ENCODE measurements at regions not wholly inside any gene's neighbourhood (a gene's known extent, or its start where the extent isn't known, plus 50 kb on each side); places are given as distances from the start of the nearest gene placed in this dataset.

DNA sequence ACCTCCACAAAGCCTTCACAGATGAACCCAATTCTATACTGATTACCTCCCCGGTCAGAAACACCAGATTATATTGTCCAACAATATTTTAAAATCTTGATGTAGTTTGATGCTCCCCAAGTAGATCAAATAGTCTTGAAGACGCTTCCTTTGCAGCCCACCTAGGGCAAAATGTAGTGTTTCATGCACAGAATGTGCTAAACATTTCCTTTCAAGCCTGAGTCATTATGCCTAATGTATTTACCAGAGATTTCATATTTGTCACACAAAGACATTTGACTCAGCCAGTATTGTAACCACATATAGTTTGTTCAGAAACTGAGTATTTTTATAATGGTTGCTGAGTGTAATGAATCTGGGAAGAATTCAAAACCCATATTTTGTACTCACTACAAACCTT lies 1396.8 kb downstream of the LRRC4C start:
- no peak overlapping the region for H3K4me3 Mint-ChIP-seq
- H3K9me3 Mint-ChIP-seq, result peaks cover 12 to 69% (median 20%) of the 10 kb centered on the region in 6 donors
- DNase-seq, result no peak
- peaks cover 0 to 11% (median 0%) of the 10 kb centered on the region in 3 donors for H3K36me3 Mint-ChIP-seq
- H3K4me1 Mint-ChIP-seq, result no peaks in the 10 kb centered on the region
- H3K27me3 Mint-ChIP-seq (ENCODE audit: low read depth in 3 of 3), result peaks cover 0 to 2% (median 0%) of the 10 kb centered on the region in 3 donors
- H3K27ac Mint-ChIP-seq, result no peak overlapping the region

- Mint-ChIP-seq H3K4me3 (no peak overlapping the region), H3K27me3 (ENCODE audit: low read depth in 3 of 3) (peaks cover 0 to 2% (median 0%) of the 10 kb centered on the region in 3 donors), H3K4me1 (no peaks in the 10 kb centered on the region), H3K27ac (no peak overlapping the region), H3K9me3 (peaks cover 12 to 67% (median 17%) of the 10 kb centered on the region in 6 donors), H3K36me3 (peaks cover 0 to 11% (median 0%) of the 10 kb centered on the region in 3 donors)
- no peak for DNase-seq
These were observed 1398.2 kb downstream of the LRRC4C start for GRCh38 chr11:40061221-40061620.

GRCh38 chr11:40054631-40055030 lies 1404.8 kb downstream of the LRRC4C start:
- Mint-ChIP-seq H3K4me3 (no peak overlapping the region), H3K9me3 (peaks cover 18 to 53% (median 23%) of the 10 kb centered on the region in 6 donors), H3K27me3 (ENCODE audit: low read depth in 3 of 3) (no peaks in the 10 kb centered on the region), H3K36me3 (no peaks in the 10 kb centered on the region), H3K4me1 (no peaks in the 10 kb centered on the region), H3K27ac (no peak overlapping the region)
- no peak for DNase-seq

DNA sequence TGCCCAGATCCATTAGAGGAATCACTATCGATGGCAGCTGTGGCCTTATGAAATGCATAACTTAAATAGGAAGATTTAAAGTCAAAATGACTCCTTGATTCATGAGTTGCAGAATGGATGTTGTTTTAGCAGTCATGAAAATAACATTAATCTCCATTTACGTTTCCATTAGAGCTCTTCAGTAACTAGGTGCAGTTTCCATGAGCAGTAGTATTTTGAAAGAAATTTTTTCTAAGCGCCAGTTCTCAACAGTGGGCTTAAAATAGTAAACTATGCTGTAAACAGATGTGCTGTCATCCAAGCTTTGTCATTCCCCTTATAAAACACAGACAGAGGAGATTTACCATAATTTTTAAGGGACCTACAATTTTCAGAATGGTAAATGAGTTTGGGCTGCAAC lies 1414.1 kb downstream of the LRRC4C start:
- H3K36me3 Mint-ChIP-seq, result no peaks in the 10 kb centered on the region
- no peak overlapping the region for H3K27ac Mint-ChIP-seq
- H3K9me3 Mint-ChIP-seq, result peaks cover 13 to 49% (median 21%) of the 10 kb centered on the region in 6 donors
- no peak overlapping the region for H3K4me3 Mint-ChIP-seq
- H3K27me3 Mint-ChIP-seq (ENCODE audit: low read depth in 3 of 3), result no peaks in the 10 kb centered on the region
- no peaks in the 10 kb centered on the region for H3K4me1 Mint-ChIP-seq
- DNase-seq, result no peak

- H3K4me1 Mint-ChIP-seq, result no peaks in the 10 kb centered on the region
- H3K27ac Mint-ChIP-seq, result no peak overlapping the region
- H3K4me3 Mint-ChIP-seq, result no peak overlapping the region
- peaks cover 18 to 49% (median 29%) of the 10 kb centered on the region in 6 donors for H3K9me3 Mint-ChIP-seq
- DNase-seq, result no peak
- H3K36me3 Mint-ChIP-seq, result no peaks in the 10 kb centered on the region
- no peaks in the 10 kb centered on the region for H3K27me3 Mint-ChIP-seq (ENCODE audit: low read depth in 3 of 3)
These were observed 1422.4 kb downstream of the LRRC4C start for GRCh38 chr11:40037005-40037404.

DNA sequence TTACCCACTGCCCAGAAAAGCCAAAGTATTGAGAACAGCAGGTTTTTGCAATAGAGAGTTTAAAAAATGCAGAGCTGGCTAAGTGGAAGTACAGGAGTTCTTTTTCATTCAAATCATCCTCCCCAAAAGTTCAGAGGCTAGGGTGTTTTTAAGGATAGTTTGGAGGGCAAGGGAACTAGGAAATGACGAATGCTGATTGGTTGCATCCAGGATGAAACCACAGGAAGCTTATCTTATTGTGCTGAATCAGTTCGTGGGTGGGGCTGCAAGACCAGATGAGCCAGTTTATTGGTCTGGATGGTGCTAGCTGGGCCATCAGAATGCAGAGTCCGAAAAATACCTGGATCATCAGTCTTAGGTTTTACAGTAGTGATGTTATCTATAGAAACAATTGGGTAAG lies 1427.1 kb downstream of the LRRC4C start:
- no peaks in the 10 kb centered on the region for H3K36me3 Mint-ChIP-seq
- H3K4me3 Mint-ChIP-seq, result no peak overlapping the region
- no peak overlapping the region for H3K27ac Mint-ChIP-seq

DNA sequence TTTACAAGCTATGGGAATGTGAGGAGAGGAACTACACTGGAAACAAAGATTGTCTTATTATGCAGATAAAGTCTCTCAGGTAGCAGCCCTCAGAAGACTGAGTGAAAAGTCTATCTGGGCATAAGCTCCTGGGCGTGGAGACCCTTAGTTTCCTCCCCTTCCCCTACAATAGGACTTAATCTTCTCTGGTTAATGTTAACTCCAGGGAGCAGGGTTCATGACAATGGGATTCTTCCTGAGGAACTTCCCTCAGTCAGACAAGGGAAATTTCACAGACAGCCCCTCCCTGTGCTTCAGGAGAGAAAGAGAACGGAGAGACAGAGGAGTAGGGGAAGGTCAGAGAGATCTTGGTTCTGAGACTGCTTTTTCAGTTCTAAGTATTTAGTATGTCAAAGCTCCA lies 1428.6 kb downstream of the LRRC4C start:
- Mint-ChIP-seq H3K27ac (no peak overlapping the region), H3K9me3 (peaks cover 9 to 42% (median 20%) of the 10 kb centered on the region in 6 donors), H3K27me3 (ENCODE audit: low read depth in 3 of 3) (no peaks in the 10 kb centered on the region), H3K36me3 (no peaks in the 10 kb centered on the region), H3K4me3 (no peak overlapping the region), H3K4me1 (no peaks in the 10 kb centered on the region)
- DNase-seq, result no peak

More for the DNA sequence above, 1427.1 kb downstream of the LRRC4C start:
- DNase-seq, result no peak
- Mint-ChIP-seq H3K9me3 (peaks cover 9 to 49% (median 22%) of the 10 kb centered on the region in 6 donors), H3K4me1 (no peaks in the 10 kb centered on the region), H3K27me3 (ENCODE audit: low read depth in 3 of 3) (no peaks in the 10 kb centered on the region)

DNA sequence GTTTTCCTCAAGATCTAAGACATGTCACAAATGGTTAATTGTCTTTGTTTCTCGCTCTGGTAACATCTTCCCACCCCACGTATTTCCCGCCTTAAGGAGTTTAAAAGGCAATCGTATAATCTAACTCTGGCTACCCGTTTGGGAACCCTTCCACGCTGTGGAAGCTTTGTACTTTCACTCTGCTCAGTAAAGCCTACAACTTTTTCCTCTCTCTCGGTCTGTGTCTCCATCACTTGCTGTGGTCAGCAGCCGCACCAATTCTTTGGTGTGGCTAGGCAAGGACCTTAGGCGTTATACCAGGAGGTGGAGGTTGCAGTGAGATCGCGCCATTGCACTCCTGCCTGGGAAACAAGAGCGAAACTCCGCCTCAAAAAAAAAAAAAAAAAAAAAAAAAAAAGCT lies 1430.1 kb downstream of the LRRC4C start:
- Mint-ChIP-seq H3K4me1 (no peaks in the 10 kb centered on the region), H3K27ac (no peak overlapping the region), H3K4me3 (no peak overlapping the region), H3K27me3 (ENCODE audit: low read depth in 3 of 3) (no peaks in the 10 kb centered on the region), H3K36me3 (no peaks in the 10 kb centered on the region), H3K9me3 (peaks cover 5 to 45% (median 18%) of the 10 kb centered on the region in 6 donors)
- no peak for DNase-seq

- H3K27ac Mint-ChIP-seq, result no peak overlapping the region
- H3K27me3 Mint-ChIP-seq (ENCODE audit: low read depth in 3 of 3), result no peaks in the 10 kb centered on the region
- H3K4me3 Mint-ChIP-seq, result no peak overlapping the region
- DNase-seq, result no peak
- no peaks in the 10 kb centered on the region for H3K36me3 Mint-ChIP-seq
- H3K9me3 Mint-ChIP-seq, result peaks cover 2 to 46% (median 25%) of the 10 kb centered on the region in 6 donors
- H3K4me1 Mint-ChIP-seq, result no peaks in the 10 kb centered on the region
These were observed 1431.7 kb downstream of the LRRC4C start for GRCh38 chr11:40027720-40028119.

GRCh38 chr11:40023724-40024123 lies 1435.7 kb downstream of the LRRC4C start:
- no peaks in the 10 kb centered on the region for H3K4me1 Mint-ChIP-seq
- no peak overlapping the region for H3K27ac Mint-ChIP-seq
- H3K9me3 Mint-ChIP-seq, result peaks cover 0 to 48% (median 33%) of the 10 kb centered on the region in 6 donors
- no peaks in the 10 kb centered on the region for H3K36me3 Mint-ChIP-seq
- no peak overlapping the region for H3K4me3 Mint-ChIP-seq
- H3K27me3 Mint-ChIP-seq (ENCODE audit: low read depth in 3 of 3), result no peaks in the 10 kb centered on the region
- no peak for DNase-seq

- Mint-ChIP-seq H3K9me3 (peaks cover 6 to 55% (median 15%) of the 10 kb centered on the region in 6 donors), H3K4me1 (no peaks in the 10 kb centered on the region), H3K36me3 (no peaks in the 10 kb centered on the region), H3K4me3 (no peak overlapping the region), H3K27me3 (ENCODE audit: low read depth in 3 of 3) (peaks cover 0 to 2% (median 0%) of the 10 kb centered on the region in 3 donors), H3K27ac (no peak overlapping the region)
- DNase-seq, result no peak
These were observed 1449.4 kb downstream of the LRRC4C start for GRCh38 chr11:40010011-40010410.

DNA sequence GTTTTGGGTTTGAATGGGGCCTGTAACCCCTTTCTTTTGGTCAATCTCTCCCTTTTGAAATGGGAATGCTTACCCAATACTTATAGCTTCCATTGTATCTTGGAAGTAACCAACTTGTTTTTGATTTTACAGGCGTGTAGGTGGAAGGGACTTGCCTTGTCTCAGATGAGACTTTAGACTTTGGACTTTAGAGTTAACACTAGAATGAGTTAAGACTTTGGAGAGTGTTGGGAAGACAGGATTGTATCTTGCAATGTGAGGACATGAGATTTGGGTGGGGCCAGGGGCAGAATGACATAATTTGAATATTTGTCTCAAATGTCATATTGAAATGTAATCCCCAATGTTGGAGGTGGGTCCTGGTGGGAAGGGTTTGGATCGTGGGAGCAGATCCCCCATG lies 1466.9 kb downstream of the LRRC4C start:
- Mint-ChIP-seq H3K9me3 (peaks cover 9 to 48% (median 30%) of the 10 kb centered on the region in 6 donors), H3K4me1 (no peaks in the 10 kb centered on the region), H3K36me3 (peaks cover 0 to 4% (median 0%) of the 10 kb centered on the region in 3 donors), H3K4me3 (no peak overlapping the region), H3K27ac (no peak overlapping the region), H3K27me3 (ENCODE audit: low read depth in 3 of 3) (peaks cover 0 to 4% (median 0%) of the 10 kb centered on the region in 3 donors)
- no peak for DNase-seq

- Mint-ChIP-seq H3K9me3 (peaks cover 4 to 53% (median 37%) of the 10 kb centered on the region in 6 donors), H3K4me3 (no peak overlapping the region), H3K36me3 (no peaks in the 10 kb centered on the region), H3K27me3 (ENCODE audit: low read depth in 3 of 3) (peaks cover 0 to 4% (median 0%) of the 10 kb centered on the region in 3 donors), H3K27ac (no peak overlapping the region), H3K4me1 (no peaks in the 10 kb centered on the region)
- DNase-seq, result no peak
These were observed 1469.0 kb downstream of the LRRC4C start for GRCh38 chr11:39990421-39990831.

GRCh38 chr11:39975091-39975490 lies 1484.4 kb downstream of the LRRC4C start:
- H3K4me1 Mint-ChIP-seq, result no peaks in the 10 kb centered on the region
- no peak overlapping the region for H3K27ac Mint-ChIP-seq
- H3K36me3 Mint-ChIP-seq, result no peaks in the 10 kb centered on the region
- H3K4me3 Mint-ChIP-seq, result no peak overlapping the region
- DNase-seq, result no peak
- H3K9me3 Mint-ChIP-seq, result peaks cover 8 to 48% (median 19%) of the 10 kb centered on the region in 6 donors
- H3K27me3 Mint-ChIP-seq (ENCODE audit: low read depth in 3 of 3), result no peaks in the 10 kb centered on the region

- Mint-ChIP-seq H3K27ac (no peak overlapping the region), H3K4me3 (no peak overlapping the region), H3K4me1 (no peaks in the 10 kb centered on the region), H3K27me3 (ENCODE audit: low read depth in 3 of 3) (no peaks in the 10 kb centered on the region), H3K36me3 (no peaks in the 10 kb centered on the region), H3K9me3 (peaks cover 8 to 51% (median 25%) of the 10 kb centered on the region in 6 donors)
- no peak for DNase-seq
These were observed 1487.0 kb downstream of the LRRC4C start for GRCh38 chr11:39972461-39972860.

Measured in immature natural killer cell (primary cell).